ENCODE measurements at regions not wholly inside any gene's neighbourhood (a gene's known extent, or its start where the extent isn't known, plus 50 kb on each side); places are given as distances from the start of the nearest gene placed in this dataset.
"Not testable (repeated sequence)": the region's sequence is repeated elsewhere in the genome, so short reads cannot be mapped to it uniquely, and the experiment has no call there.

DNA sequence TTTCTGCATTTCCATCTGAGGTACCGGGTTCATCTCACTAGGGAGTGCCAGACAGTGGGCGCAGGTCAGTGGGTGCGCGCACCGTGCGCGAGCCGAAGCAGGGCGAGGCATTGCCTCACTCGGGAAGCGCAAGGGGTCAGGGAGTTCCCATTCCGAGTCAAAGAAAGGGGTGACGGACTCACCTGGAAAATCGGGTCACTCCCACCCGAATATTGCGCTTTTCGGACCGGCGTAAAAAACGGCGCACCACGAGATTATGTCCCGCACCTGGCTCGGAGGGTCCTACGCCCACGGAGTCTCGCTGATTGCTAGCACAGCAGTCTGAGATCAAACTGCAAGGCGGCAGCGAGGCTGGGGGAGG, 175.1 kb downstream of the MEX3B start:
- not testable (repeated sequence) for TF ChIP-seq POLR2AphosphoS5, POLR2A, TAF1, SPI1 (IDR thresholded peaks at IDR 0.05; ENCODE audit: low read depth, low read length)

All from GM12891 (cell line).